Tibial nerve (tissue), 3 donors: ENCODE measurements at regions not wholly inside any gene's neighbourhood (a gene's known extent, or its start where the extent isn't known, plus 50 kb on each side); places are given as distances from the start of the nearest gene placed in this dataset.

Experiments
- CTCF ChIP-seq, 5 experiments: fragments of 200-600 bp in 3 of 5; fragments of 450-650 bp in 2 of 5; sonication (generic) in 3 of 5; IDR thresholded peaks; one replicate each; pipeline ENCODE4 v1.5.1; 2016 to 2019; ENCODE audit warnings: antibody characterized with exemption in 5 of 5, mild to moderate bottlenecking in 3 of 5, moderate library complexity in 2 of 5
- POLR2A ChIP-seq, 2 donors: fragments of 450-650 bp; IDR thresholded peaks; one replicate each; pipeline ENCODE4 v1.6.1; 2017; ENCODE audit warnings: antibody characterized with exemption in 2 of 2, mild to moderate bottlenecking in 2 of 2, moderate library complexity in 2 of 2

- TF ChIP-seq CTCF (IDR thresholded peaks at IDR 0.05) = peak; percentile 18 to 58 (median 50)
- no peak for TF ChIP-seq POLR2A (IDR thresholded peaks at IDR 0.05)
These were observed 213.4 kb upstream of the S100G start for GRCh38 chrX:16436348-16437188.
